Sigmoid colon (tissue), 6 donors: ENCODE measurements at regions not wholly inside any gene's neighbourhood (a gene's known extent, or its start where the extent isn't known, plus 50 kb on each side); places are given as distances from the start of the nearest gene placed in this dataset.
A peak's percentile ranks its signal among the peaks of the same experiment; 100 is the strongest.

Experiments used
- DNase-seq: peaks from one replicate; pipeline ENCODE4 v3.0.0-alpha.2; 2019
- H3K27ac ChIP-seq, 4 donors: fragments of 200-600 bp; sonication (generic); one replicate each; pipeline ENCODE4 v1.5.1; 2016 to 2019; ENCODE audit warnings: mild to moderate bottlenecking in 1 of 4
- H3K27me3 ChIP-seq, 3 donors: fragments of 200-600 bp; sonication (generic); one replicate each; pipeline ENCODE4 v1.5.1; 2019; ENCODE audit warnings: mild to moderate bottlenecking in 1 of 3
- H3K36me3 ChIP-seq, 4 donors: fragments of 200-600 bp; sonication (generic); one replicate each; pipeline ENCODE4 v1.5.1; 2016 to 2019
- H3K4me1 ChIP-seq, 4 donors: fragments of 200-600 bp; sonication (generic); one replicate each; pipeline ENCODE4 v1.5.1; 2017 to 2019
- H3K4me3 ChIP-seq, 4 donors: fragments of 200-600 bp; sonication (generic); one replicate each; pipeline ENCODE4 v1.5.1; 2017 to 2019; ENCODE audit warnings: mild to moderate bottlenecking in 2 of 4, moderate library complexity in 1 of 4
- H3K9me3 ChIP-seq, 4 donors: fragments of 200-600 bp in 3 of 4; sonication (generic) in 3 of 4; one replicate each; pipeline versions ENCODE4 v1.5.1 to v1.6.1; 2013 to 2019
- CTCF ChIP-seq, 4 experiments: fragments of 450-650 bp in 3 of 4; fragments of 200-600 bp in 1 of 4; IDR thresholded peaks; one replicate each; pipeline ENCODE4 v1.5.1; 2016 to 2019; ENCODE audit warnings: antibody characterized with exemption in 4 of 4, mild to moderate bottlenecking in 3 of 4, moderate library complexity in 2 of 4
- EP300 ChIP-seq, 4 donors: sonication (generic); formaldehyde crosslinking; IDR thresholded peaks; one replicate each; pipeline ENCODE4 v1.6.1; 2017; ENCODE audit warnings: antibody characterized with exemption in 4 of 4
- POLR2A ChIP-seq, 2 donors: fragments of 450-650 bp; IDR thresholded peaks; one replicate each; pipeline ENCODE4 v1.6.1; 2016; ENCODE audit warnings: antibody characterized with exemption in 2 of 2, mild to moderate bottlenecking in 2 of 2, moderate library complexity in 2 of 2
- POLR2AphosphoS5 ChIP-seq, 4 donors: sonication (generic); formaldehyde crosslinking; IDR thresholded peaks; one replicate each; pipeline ENCODE4 v1.6.1; 2017; ENCODE audit warnings: antibody characterized with exemption in 4 of 4
- WGBS, 2 donors: extraction: QIAGEN DNeasy Blood & Tissue Kit; methylation state at CpG; one replicate each; pipeline ENCODE4 v1.1.7; 2013; 5-methylcytosine and 5-hydroxymethylcytosine counted together
- intact Hi-C: fragments of 100-400 bp; cut with DNase I; formaldehyde crosslinking; loops from one replicate; pipeline ENCODE4 v1.15.1; 2023
- donor health status: healthy with polysubstance abuse.
- donor health status: healthy.

GRCh38 chr11:70824605-70825245 is 426.4 kb downstream of the CTTN start:
- Histone ChIP-seq H3K27me3 (peaks cover 0 to 27% (median 0%) of the 10 kb centered on the region in 3 donors), H3K4me3 (peak overlapping the region in 3 of 4 donors; percentile 13 to 48 (median 25)), H3K9me3 (no peaks in the 10 kb centered on the region), H3K36me3 (no peaks in the 10 kb centered on the region), H3K27ac (peak overlapping the region; percentile 38 to 80 (median 74)), H3K4me1 (peaks cover 2 to 41% (median 24%) of the 10 kb centered on the region in 4 donors)
- no peak for DNase-seq
- no peak for TF ChIP-seq POLR2AphosphoS5 (IDR thresholded peaks at IDR 0.05)
- TF ChIP-seq CTCF (IDR thresholded peaks at IDR 0.05), result no peak
- TF ChIP-seq EP300 (IDR thresholded peaks at IDR 0.05), result no peak
- TF ChIP-seq POLR2A (IDR thresholded peaks at IDR 0.05), result no peak
- intact Hi-C loops, result loop anchor here (5.0 kb wide), 1 partner anchor 88 kb away; no protein-coding TSS in a partner anchor
- 37 to 71% methylated on average over 17 of the region's 17 CpGs for WGBS, 2 donors

- Histone ChIP-seq H3K4me1 (peaks cover 2 to 41% (median 24%) of the 10 kb centered on the region in 4 donors), H3K36me3 (no peaks in the 10 kb centered on the region), H3K27ac (peak overlapping the region; percentile 68 to 80 (median 74)), H3K9me3 (no peaks in the 10 kb centered on the region), H3K27me3 (peaks cover 0 to 32% (median 0%) of the 10 kb centered on the region in 3 donors), H3K4me3 (peak overlapping the region; percentile 31 to 48 (median 43))
- TF ChIP-seq EP300 (IDR thresholded peaks at IDR 0.05), result no peak
- peak in 2 of 4 donors; percentile 41 to 42 for TF ChIP-seq POLR2AphosphoS5 (IDR thresholded peaks at IDR 0.05)
- intact Hi-C loops, result loop anchor here (5.0 kb wide), 1 partner anchor 86 kb away; no protein-coding TSS in a partner anchor
- 67 to 81% methylated on average over 21 of the region's 21 CpGs for whole genome bisulfite sequencing, 2 donors
- DNase-seq, result no peak
These were observed 426.4 kb downstream of the SHANK2 start for GRCh38 chr11:70825893-70826540.

- H3K27me3 ChIP-seq, result peaks cover 0 to 32% (median 0%) of the 10 kb centered on the region in 3 donors
- no peak for TF ChIP-seq POLR2A (IDR thresholded peaks at IDR 0.05)
- no peak for TF ChIP-seq CTCF (IDR thresholded peaks at IDR 0.05)
- no peak for TF ChIP-seq EP300 (IDR thresholded peaks at IDR 0.05)
- TF ChIP-seq POLR2AphosphoS5 (IDR thresholded peaks at IDR 0.05), result peak in 2 of 4 donors; percentile 10 to 27
- no peaks in the 10 kb centered on the region for H3K9me3 ChIP-seq
- H3K4me1 ChIP-seq, result peaks cover 2 to 41% (median 24%) of the 10 kb centered on the region in 4 donors
- H3K27ac ChIP-seq, result peak overlapping the region; percentile 68 to 80 (median 74)
- no peaks in the 10 kb centered on the region for H3K36me3 ChIP-seq
- peak overlapping the region; percentile 31 to 48 (median 43) for H3K4me3 ChIP-seq
- DNase-seq, result peak; percentile 81
- WGBS, 2 donors, result 42 to 72% methylated on average over 35 of the region's 35 CpGs
- intact Hi-C loops, result loop anchor here (5.0 kb wide), 1 partner anchor 86 kb away; no protein-coding TSS in a partner anchor
These were observed 425.6 kb downstream of the SHANK2 start for GRCh38 chr11:70826541-70827335.

GRCh38 chr11:70828593-70829082 is 423.7 kb downstream of the SHANK2 start:
- peak in 3 of 4 donors; percentile 32 to 75 (median 45) for TF ChIP-seq POLR2AphosphoS5 (IDR thresholded peaks at IDR 0.05)
- no peak for TF ChIP-seq EP300 (IDR thresholded peaks at IDR 0.05)
- DNase-seq, result peak; percentile 89
- Histone ChIP-seq H3K4me1 (peaks cover 2 to 41% (median 24%) of the 10 kb centered on the region in 4 donors), H3K27me3 (peaks cover 0 to 32% (median 0%) of the 10 kb centered on the region in 3 donors), H3K4me3 (peak overlapping the region in 1 of 4 donors; percentile 13), H3K27ac (peak overlapping the region in 3 of 4 donors; percentile 71 to 80 (median 78)), H3K36me3 (no peaks in the 10 kb centered on the region), H3K9me3 (no peaks in the 10 kb centered on the region)
- intact Hi-C loops, result loop anchor here (1.0 to 5.0 kb wide), 2 partner anchors 44 to 84 kb away; no protein-coding TSS in a partner anchor
- WGBS, 2 donors, result 79 to 85% methylated on average over 20 of the region's 20 CpGs

- H3K27me3 ChIP-seq, result peaks cover 0 to 27% (median 0%) of the 10 kb centered on the region in 3 donors
- DNase-seq, result no peak
- 89 to 93% methylated on average over 18 of the region's 18 CpGs for WGBS, 2 donors
These were observed 423.1 kb downstream of the SHANK2 start for GRCh38 chr11:70829134-70829885.

More at GRCh38 chr11:70829134-70829885, 423.1 kb downstream of the SHANK2 start:
- peak overlapping the region in 3 of 4 donors; percentile 71 to 80 (median 78) for H3K27ac ChIP-seq
- H3K36me3 ChIP-seq, result no peaks in the 10 kb centered on the region
- H3K4me3 ChIP-seq, result no peak overlapping the region
- H3K4me1 ChIP-seq, result peaks cover 2 to 41% (median 24%) of the 10 kb centered on the region in 4 donors
- TF ChIP-seq POLR2A (IDR thresholded peaks at IDR 0.05) (no peak), EP300 (IDR thresholded peaks at IDR 0.05) (no peak), CTCF (IDR thresholded peaks at IDR 0.05) (no peak), POLR2AphosphoS5 (IDR thresholded peaks at IDR 0.05) (no peak)
- H3K9me3 ChIP-seq, result no peaks in the 10 kb centered on the region
- intact Hi-C loops, result loop anchor here (5.0 kb wide), 1 partner anchor 83 kb away; no protein-coding TSS in a partner anchor
